SH-SY5Y (cell line): ENCODE measurements at regions not wholly inside any gene's neighbourhood (a gene's known extent, or its start where the extent isn't known, plus 50 kb on each side); places are given as distances from the start of the nearest gene placed in this dataset.

Experiments used
- GATA2 ChIP-seq: IDR thresholded peaks from 2 replicates; pipeline ENCODE4 v1.6.1; 2011; ENCODE audit warnings: mild to moderate bottlenecking, low read depth, low read length
- GATA3 ChIP-seq: IDR thresholded peaks from 2 replicates; pipeline ENCODE4 v1.6.1; 2011; ENCODE audit warnings: low read depth, mild to moderate bottlenecking, low read length, moderate library complexity

GRCh38 chr1:57908147-57908890, 484.5 kb upstream of the DAB1 start:
- TF ChIP-seq GATA2: no peak
- TF ChIP-seq GATA3: no peak

- TF ChIP-seq GATA3: no peak
- TF ChIP-seq GATA2: no peak
These were observed 477.5 kb upstream of the DAB1 start for GRCh38 chr1:57901208-57901919.

GRCh38 chr1:57898531-57898930, 474.7 kb upstream of the DAB1 start:
- no peak for TF ChIP-seq GATA2
- TF ChIP-seq GATA3: no peak

GRCh38 chr1:57897581-57897980, 473.7 kb upstream of the DAB1 start:
- TF ChIP-seq GATA2: no peak
- TF ChIP-seq GATA3: no peak

GRCh38 chr1:57894315-57894714, 470.5 kb upstream of the DAB1 start:
- TF ChIP-seq GATA3 (no peak), GATA2 (no peak)

GRCh38 chr1:57889676-57890320, 465.9 kb upstream of the DAB1 start:
- no peak for TF ChIP-seq GATA2
- TF ChIP-seq GATA3: no peak

- TF ChIP-seq GATA2 (no peak), GATA3 (no peak)
These were observed 464.2 kb upstream of the DAB1 start for GRCh38 chr1:57887964-57888491.

GRCh38 chr1:57886376-57886775, 462.5 kb upstream of the DAB1 start:
- TF ChIP-seq GATA2: no peak
- TF ChIP-seq GATA3: no peak

- TF ChIP-seq GATA2 (no peak), GATA3 (no peak)
These were observed 459.8 kb upstream of the DAB1 start for GRCh38 chr1:57883642-57883995.

- TF ChIP-seq GATA2: no peak
- TF ChIP-seq GATA3: no peak
These were observed 459.2 kb upstream of the DAB1 start for GRCh38 chr1:57882934-57883641.

- TF ChIP-seq GATA2: no peak
- TF ChIP-seq GATA3: no peak
These were observed 458.2 kb upstream of the DAB1 start for GRCh38 chr1:57882072-57882471.

GRCh38 chr1:57881639-57882038, 457.8 kb upstream of the DAB1 start:
- TF ChIP-seq GATA3 (no peak), GATA2 (no peak)

GRCh38 chr1:57879700-57880099, 455.8 kb upstream of the DAB1 start:
- TF ChIP-seq GATA2 (no peak), GATA3 (no peak)

GRCh38 chr1:57874418-57874877, 450.6 kb upstream of the DAB1 start:
- TF ChIP-seq GATA3 (no peak), GATA2 (no peak)
